GM21526 (cell line): ENCODE measurements at regions not wholly inside any gene's neighbourhood (a gene's known extent, or its start where the extent isn't known, plus 50 kb on each side); places are given as distances from the start of the nearest gene placed in this dataset.

Experiments used
- ATAC-seq: cut with Tn5 transposase; IDR thresholded peaks from one replicate; pipeline ENCODE4 v1.9.1; 2021; ENCODE audit warnings: moderate library complexity; ENCODE audit not compliant: unreplicated experiment, low FRiP score

- ATAC-seq: no peak
Measured at GRCh38 chr20:48261398-48261910, 476.2 kb upstream of the SULF2 start.

DNA sequence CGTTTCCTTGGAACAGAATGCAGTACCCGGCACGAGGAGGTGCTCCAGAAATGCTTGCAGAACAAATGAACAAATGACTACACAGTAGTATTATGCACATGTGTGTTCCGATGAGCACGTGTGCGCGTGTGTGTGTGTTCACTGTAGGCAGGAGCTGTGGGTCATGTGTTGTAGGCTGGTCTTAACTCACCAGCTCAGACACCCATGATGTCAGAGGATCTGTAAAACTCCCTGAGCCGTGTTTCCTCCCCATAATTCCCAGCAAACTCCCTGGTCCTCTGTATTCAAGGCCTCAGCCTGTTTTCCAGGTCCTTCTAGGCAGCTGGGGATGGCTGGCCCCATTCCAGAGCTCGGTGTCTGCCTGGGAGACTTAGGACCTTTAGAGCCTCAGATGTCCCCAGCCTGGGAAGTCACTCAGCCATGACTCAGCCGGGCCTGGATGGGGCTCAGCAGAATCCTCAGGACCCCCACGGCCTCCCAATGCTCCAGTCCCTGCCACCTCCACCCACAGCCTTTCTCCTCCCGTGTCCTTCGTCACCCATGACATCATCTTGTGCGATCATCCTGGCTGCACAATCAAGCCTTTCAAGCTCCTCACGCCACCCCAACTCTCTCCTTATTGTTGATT lies 475.0 kb upstream of the SULF2 start:
- no peak for ATAC-seq

- no peak for ATAC-seq
Measured at GRCh38 chr20:48259456-48259855, 474.2 kb upstream of the SULF2 start.

GRCh38 chr20:48257833-48258232 lies 472.6 kb upstream of the SULF2 start:
- no peak for ATAC-seq

- no peak for ATAC-seq
Measured at GRCh38 chr20:48247961-48248360, 462.7 kb upstream of the SULF2 start.

- no peak for ATAC-seq
Measured at GRCh38 chr20:48246061-48246790, 460.9 kb upstream of the SULF2 start.

DNA sequence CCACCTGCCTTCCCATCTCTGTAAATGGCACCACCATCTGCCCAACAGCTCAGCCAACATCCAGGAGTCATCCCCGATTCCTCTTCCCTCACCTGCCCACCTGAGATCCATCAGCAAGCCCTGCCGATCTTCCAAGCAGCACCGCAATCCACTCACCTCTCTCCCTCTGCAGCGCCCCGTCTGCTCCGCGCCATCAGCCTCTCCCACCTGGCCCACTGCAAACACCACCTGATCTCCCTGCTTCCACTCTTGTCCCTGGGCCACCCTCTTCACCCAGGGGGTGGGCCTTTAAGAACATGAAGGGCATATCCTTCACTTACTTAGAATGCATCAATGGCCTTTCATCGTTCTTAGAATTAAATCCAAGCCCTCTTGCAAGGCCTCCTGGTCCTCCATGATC lies 457.3 kb upstream of the SULF2 start:
- ATAC-seq: no peak

DNA sequence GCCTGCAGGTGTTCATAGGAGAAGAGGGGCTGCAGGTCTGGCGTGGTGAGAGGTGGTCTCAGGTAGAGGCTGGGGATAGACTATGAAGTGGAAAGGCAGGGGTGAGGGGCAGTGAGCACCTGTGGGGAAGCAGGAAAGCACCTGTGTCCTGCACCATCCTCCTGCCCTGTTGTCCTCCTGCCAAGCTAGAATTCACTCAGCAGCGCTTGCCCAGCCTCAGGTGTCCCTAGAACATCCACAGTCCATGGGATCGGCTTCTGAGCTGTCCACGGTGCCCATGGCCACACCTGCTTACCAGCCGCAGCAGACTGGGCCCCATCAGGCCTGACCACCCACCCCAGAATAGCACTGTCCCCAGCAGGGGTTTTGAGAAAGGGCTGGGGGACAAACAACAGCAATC lies 456.2 kb upstream of the SULF2 start:
- ATAC-seq: no peak

GRCh38 chr20:48238781-48239180 lies 453.5 kb upstream of the SULF2 start:
- ATAC-seq: no peak

DNA sequence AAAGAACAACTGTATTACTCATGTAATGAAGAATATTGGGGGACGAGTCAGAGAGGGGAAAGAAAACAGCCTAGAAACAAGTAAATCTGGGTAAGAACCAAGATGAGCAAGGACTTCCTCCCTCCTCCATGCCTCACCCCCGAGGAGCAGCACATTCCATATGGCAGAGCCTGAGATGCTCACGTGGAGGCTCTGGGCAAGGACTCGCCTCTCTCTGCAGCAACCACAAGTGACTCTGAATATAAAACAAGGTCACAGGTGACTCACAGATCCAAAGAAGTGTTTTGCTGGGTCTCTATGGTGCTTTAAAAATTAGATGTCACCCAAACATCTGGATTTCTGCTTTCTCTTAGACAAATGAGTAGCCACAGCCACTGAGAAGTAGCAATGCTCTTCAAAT lies 453.0 kb upstream of the SULF2 start:
- ATAC-seq: no peak

- ATAC-seq: no peak
Measured at GRCh38 chr20:48236000-48236970, 451.0 kb upstream of the SULF2 start.

DNA sequence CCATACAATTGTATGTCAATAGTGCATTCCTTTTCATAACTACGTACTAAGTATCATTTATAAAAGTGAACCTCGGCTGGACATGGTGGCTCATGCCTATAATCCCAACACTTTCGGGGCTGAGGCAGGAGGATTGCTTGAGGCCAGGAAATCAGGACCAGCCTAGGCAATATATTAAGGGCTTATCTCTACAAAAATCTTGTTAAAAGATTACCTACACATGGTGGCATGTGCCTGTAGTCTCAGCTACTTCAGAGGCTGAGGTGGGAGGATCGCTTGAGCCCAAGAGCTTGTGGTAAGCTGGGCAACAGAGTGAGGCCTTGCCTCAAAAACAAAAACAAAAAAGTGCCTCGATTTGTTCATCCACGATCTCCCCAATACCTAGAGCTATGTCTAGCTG lies 449.7 kb upstream of the SULF2 start:
- ATAC-seq: no peak

- no peak for ATAC-seq
Measured at GRCh38 chr20:48231253-48231930, 446.1 kb upstream of the SULF2 start.

GRCh38 chr20:48230216-48230615 lies 444.9 kb upstream of the SULF2 start:
- no peak for ATAC-seq

- no peak for ATAC-seq
Measured at GRCh38 chr20:48227381-48227780, 442.1 kb upstream of the SULF2 start.

- no peak for ATAC-seq
Measured at GRCh38 chr20:48226642-48227041, 441.4 kb upstream of the SULF2 start.

DNA sequence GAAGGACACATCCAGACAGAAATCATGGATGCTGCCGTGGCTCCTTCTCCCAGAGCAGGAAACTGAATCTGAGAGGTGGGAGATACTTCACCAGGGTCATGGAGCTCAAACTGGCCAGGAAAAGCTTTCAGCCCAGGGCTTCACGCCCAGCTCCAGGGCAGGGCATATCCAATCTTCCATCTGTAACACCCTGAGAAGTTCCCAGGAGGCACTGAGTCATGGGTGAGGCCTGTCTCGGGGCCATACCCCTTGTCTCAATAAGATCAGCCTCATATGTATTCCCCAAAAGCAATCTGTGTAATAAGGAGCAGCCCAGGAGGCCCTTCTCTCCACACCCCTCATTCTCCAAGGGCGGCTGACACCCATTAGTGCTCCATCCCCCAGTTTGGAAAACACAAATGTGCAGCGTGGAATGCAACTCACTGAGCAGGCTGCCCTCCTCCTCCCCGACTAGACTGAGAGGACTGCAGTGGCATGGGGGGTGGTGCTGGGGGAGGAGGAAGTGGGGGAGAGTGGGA lies 439.3 kb upstream of the SULF2 start:
- ATAC-seq: no peak

GRCh38 chr20:48223715-48224114 lies 438.4 kb upstream of the SULF2 start:
- ATAC-seq: no peak

DNA sequence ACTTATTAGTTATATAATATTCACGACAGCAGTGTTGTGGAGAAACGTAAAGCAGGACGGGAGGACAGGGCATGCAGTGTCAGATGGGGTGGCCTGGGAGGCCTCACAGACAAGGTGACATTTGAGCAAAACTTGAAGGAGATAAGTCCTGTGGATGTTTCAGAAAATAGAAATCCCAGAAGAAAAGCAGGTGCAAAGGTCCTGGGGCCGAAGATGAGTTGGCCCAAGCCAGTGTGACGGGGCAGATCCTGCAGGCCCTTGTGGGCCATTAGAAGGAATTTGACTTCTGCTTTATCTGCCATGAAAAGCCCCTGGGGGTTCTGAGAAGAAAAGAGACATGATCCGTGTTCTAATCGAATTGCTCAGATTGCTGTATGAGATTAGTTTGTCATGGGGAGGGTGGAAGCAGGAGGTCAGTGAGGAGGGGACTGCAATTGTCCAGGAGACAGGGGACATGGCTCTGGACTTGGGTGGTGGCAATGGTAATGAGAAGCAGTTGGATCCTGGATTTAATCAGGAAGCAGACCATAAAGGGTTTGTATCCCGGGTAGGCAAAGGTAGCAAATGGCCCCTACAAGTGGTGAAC lies 437.4 kb upstream of the SULF2 start:
- no peak for ATAC-seq
